GM12872 (cell line): ENCODE measurements at regions not wholly inside any gene's neighbourhood (a gene's known extent, or its start where the extent isn't known, plus 50 kb on each side); places are given as distances from the start of the nearest gene placed in this dataset.

Source experiments
- CTCF ChIP-seq: IDR thresholded peaks from 3 replicates; pipeline ENCODE4 v1.5.1; 2011; ENCODE audit warnings: low read depth, mild to moderate bottlenecking, low read length, moderate library complexity; ENCODE audit not compliant: insufficient read depth

GRCh38 chr15:35194296-35194695 is 109.2 kb upstream of the NANOGP8 start:
- TF ChIP-seq CTCF = no peak

GRCh38 chr15:35191783-35192182 is 106.7 kb upstream of the NANOGP8 start:
- no peak for TF ChIP-seq CTCF

GRCh38 chr15:35186346-35186745 is 101.3 kb upstream of the NANOGP8 start:
- TF ChIP-seq CTCF = no peak

- no peak for TF ChIP-seq CTCF
These were observed 99.6 kb upstream of the NANOGP8 start for GRCh38 chr15:35184646-35185045.

- TF ChIP-seq CTCF = 0 out of 3 replicates have a peak, but pooled peaks have one; percentile 10
These were observed 97.9 kb upstream of the NANOGP8 start for GRCh38 chr15:35182841-35183479.

- TF ChIP-seq CTCF = no peak
These were observed 96.4 kb upstream of the NANOGP8 start for GRCh38 chr15:35181538-35181937.

GRCh38 chr15:35179739-35180138 is 94.6 kb upstream of the NANOGP8 start:
- no peak for TF ChIP-seq CTCF
